ENCODE measurements at regions not wholly inside any gene's neighbourhood (a gene's known extent, or its start where the extent isn't known, plus 50 kb on each side); places are given as distances from the start of the nearest gene placed in this dataset.
A peak's percentile ranks its signal among the peaks of the same experiment; 100 is the strongest.

DNA sequence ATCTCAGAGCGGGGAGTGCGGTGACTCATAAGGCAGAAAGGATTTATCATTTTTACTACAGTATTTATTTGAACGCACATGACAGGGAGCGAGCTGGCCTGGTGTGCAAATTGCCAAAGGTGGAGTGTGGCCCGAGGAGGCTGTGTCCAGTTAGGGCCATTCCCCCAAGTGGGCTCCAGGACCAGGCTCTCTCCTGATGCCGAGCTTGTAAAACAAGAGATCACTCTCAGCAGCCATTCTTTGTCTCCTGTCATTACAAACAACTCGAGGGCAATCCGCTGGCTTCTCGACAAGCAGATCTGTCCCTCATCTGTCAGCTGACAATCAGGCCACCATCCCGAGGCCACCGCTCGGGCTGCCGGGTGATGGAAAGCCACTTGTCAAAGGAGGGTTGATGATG lies 418.9 kb downstream of the ZNF536 start:
- H4K20me1 ChIP-seq (ENCODE audit: insufficient read depth, poor library complexity, severe bottlenecking): no peaks in the 10 kb centered on the region
- TF ChIP-seq EZH2phosphoT487 (IDR thresholded peaks at IDR 0.05; ENCODE audit: low read depth, severe bottlenecking, unreplicated experiment): no peak
- no peak for TF ChIP-seq EZH2 (IDR thresholded peaks at IDR 0.05; ENCODE audit: borderline replicate concordance)
- no peak for TF ChIP-seq CTCF (IDR thresholded peaks at IDR 0.05; ENCODE audit: poor library complexity)
- WGBS (ENCODE audit: low lambda C conversion rate, missing lambda C conversion rate): 51% methylated on average over 13 of the region's 13 CpGs
- H3K4me2 ChIP-seq: no peak overlapping the region
- H3K27me3 ChIP-seq: no peaks in the 10 kb centered on the region
- no peak overlapping the region for H2AFZ ChIP-seq
- H3K9me2 ChIP-seq (replicated peaks; ENCODE audit: insufficient read depth): no peaks in the 10 kb centered on the region
- H3K9me3 ChIP-seq (ENCODE audit: low read depth): no peaks in the 10 kb centered on the region
- H3K4me3 ChIP-seq: no peak overlapping the region
- H3K79me2 ChIP-seq: no peaks in the 10 kb centered on the region
- peaks cover 8% of the 10 kb centered on the region for H3K4me1 ChIP-seq (ENCODE audit: insufficient read depth)
- no peaks in the 10 kb centered on the region for H3K36me3 ChIP-seq (replicated peaks; ENCODE audit: insufficient read depth, low read depth)
- DNase-seq (ENCODE audit: low spot score): no peak
- H3K27ac ChIP-seq: no peak overlapping the region

DNA sequence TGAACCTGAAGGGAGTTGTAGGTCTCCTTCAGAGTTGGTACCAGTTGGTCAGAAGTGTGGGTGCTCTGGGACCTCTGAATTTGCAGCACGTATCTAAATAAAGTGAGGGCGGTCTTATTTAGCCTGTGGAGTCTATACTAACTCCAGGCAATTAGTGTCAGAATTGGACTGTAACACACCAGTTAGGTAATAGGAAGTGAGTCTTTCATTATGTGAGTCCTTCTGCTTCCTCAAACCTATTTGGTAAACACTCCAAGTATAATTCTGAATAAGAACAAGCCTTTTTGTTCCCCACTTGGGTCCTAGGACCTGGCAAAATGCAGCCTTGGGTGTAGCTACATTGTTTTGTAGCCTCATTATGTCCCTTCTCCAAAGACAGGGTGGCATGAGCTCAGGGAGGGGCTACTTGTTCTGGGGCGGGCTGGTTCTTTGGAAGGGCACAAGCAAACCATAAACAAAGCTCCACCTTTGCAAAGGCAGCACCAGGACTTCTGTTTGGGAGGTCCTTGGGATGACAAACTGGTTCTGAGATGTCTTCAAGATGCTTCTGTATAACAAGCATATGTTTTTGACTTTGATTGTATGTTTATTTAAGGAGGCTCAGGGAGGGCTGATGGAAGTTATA lies 418.0 kb downstream of the ZNF536 start:
- H3K27ac ChIP-seq: peak overlapping the region; percentile 23
- no peak overlapping the region for H3K4me3 ChIP-seq
- no peaks in the 10 kb centered on the region for H3K9me2 ChIP-seq (replicated peaks; ENCODE audit: insufficient read depth)
- WGBS (ENCODE audit: low lambda C conversion rate, missing lambda C conversion rate): 88% methylated on average over 3 of the region's 3 CpGs
- H3K36me3 ChIP-seq (replicated peaks; ENCODE audit: insufficient read depth, low read depth): no peaks in the 10 kb centered on the region
- no peak overlapping the region for H2AFZ ChIP-seq
- H3K79me2 ChIP-seq: no peaks in the 10 kb centered on the region
- no peak for DNase-seq (ENCODE audit: low spot score)
- TF ChIP-seq EZH2phosphoT487 (IDR thresholded peaks at IDR 0.05; ENCODE audit: low read depth, severe bottlenecking, unreplicated experiment) (no peak), CTCF (IDR thresholded peaks at IDR 0.05; ENCODE audit: poor library complexity) (no peak), EZH2 (IDR thresholded peaks at IDR 0.05; ENCODE audit: borderline replicate concordance) (no peak)
- no peak overlapping the region for H3K4me2 ChIP-seq
- no peaks in the 10 kb centered on the region for H3K27me3 ChIP-seq
- peaks cover 8% of the 10 kb centered on the region for H3K4me1 ChIP-seq (ENCODE audit: insufficient read depth)
- H4K20me1 ChIP-seq (ENCODE audit: insufficient read depth, poor library complexity, severe bottlenecking): no peaks in the 10 kb centered on the region
- no peaks in the 10 kb centered on the region for H3K9me3 ChIP-seq (ENCODE audit: low read depth)

GRCh38 chr19:30788105-30788765 lies 416.1 kb downstream of the ZNF536 start:
- Histone ChIP-seq H3K9me2 (replicated peaks; ENCODE audit: insufficient read depth) (no peaks in the 10 kb centered on the region), H3K36me3 (replicated peaks; ENCODE audit: insufficient read depth, low read depth) (no peaks in the 10 kb centered on the region), H3K27me3 (no peaks in the 10 kb centered on the region), H3K4me1 (ENCODE audit: insufficient read depth) (peaks cover 8% of the 10 kb centered on the region), H3K4me3 (no peak overlapping the region), H3K79me2 (no peaks in the 10 kb centered on the region), H2AFZ (no peak overlapping the region), H4K20me1 (ENCODE audit: insufficient read depth, poor library complexity, severe bottlenecking) (no peaks in the 10 kb centered on the region), H3K4me2 (no peak overlapping the region), H3K27ac (no peak overlapping the region), H3K9me3 (ENCODE audit: low read depth) (no peaks in the 10 kb centered on the region)
- no peak for TF ChIP-seq CTCF (IDR thresholded peaks at IDR 0.05; ENCODE audit: poor library complexity)
- no peak for TF ChIP-seq EZH2phosphoT487 (IDR thresholded peaks at IDR 0.05; ENCODE audit: low read depth, severe bottlenecking, unreplicated experiment)
- TF ChIP-seq EZH2 (IDR thresholded peaks at IDR 0.05; ENCODE audit: borderline replicate concordance): no peak
- WGBS (ENCODE audit: low lambda C conversion rate, missing lambda C conversion rate): 89% methylated on average over 5 of the region's 5 CpGs
- no peak for DNase-seq (ENCODE audit: low spot score)

All from hepatocyte (in vitro differentiated cells).